CD1c-positive myeloid dendritic cell (primary cell): ENCODE measurements at regions not wholly inside any gene's neighbourhood (a gene's known extent, or its start where the extent isn't known, plus 50 kb on each side); places are given as distances from the start of the nearest gene placed in this dataset.
"Not testable (repeated sequence)": the region's sequence is repeated elsewhere in the genome, so short reads cannot be mapped to it uniquely, and the experiment has no call there.

Source experiments
- DNase-seq: peaks from one replicate; pipeline ENCODE4 v3.0.0-alpha.2; 2016; ENCODE audit errors: extremely low spot score

DNA sequence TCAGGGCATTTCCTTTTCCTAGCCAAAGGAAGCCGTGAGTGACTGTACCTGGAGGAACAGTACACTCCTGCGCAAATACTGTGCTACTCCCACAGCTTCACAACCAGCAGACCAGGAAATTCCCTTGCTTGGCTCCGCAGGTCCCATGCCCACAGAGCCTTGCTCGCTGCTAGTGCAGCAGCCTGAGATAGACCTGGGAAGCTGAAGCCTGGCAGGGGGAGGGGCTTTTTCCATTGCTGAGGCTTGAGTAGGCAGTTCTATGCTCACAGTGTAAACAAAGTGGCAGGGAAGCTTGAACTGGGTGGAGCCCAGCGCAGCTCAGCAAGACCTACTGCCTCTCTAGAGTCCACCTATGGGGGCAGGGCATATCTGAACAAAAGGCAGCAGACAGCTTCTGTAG lies 291.2 kb downstream of the HGF start:
- DNase-seq, result no peak

DNA sequence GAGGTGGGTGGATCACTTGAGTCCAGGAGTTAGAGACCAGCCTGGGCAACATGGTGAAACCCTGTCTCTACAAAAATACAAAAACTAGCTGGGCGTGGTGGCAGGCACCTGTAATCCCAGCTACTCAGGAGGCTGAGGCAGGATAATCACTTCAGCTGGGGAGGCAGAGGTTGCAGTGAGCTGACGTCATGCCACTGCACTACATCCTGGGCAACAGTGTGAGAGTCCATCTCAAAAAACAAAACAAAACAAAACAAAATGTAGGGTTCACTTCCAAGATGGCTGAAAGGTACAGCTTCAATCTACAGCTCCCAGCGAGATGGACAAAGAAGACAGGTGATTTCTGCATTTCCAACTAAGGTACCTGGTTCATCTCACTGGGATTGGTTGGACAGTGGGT lies 291.6 kb downstream of the HGF start:
- not testable (repeated sequence) for DNase-seq

DNA sequence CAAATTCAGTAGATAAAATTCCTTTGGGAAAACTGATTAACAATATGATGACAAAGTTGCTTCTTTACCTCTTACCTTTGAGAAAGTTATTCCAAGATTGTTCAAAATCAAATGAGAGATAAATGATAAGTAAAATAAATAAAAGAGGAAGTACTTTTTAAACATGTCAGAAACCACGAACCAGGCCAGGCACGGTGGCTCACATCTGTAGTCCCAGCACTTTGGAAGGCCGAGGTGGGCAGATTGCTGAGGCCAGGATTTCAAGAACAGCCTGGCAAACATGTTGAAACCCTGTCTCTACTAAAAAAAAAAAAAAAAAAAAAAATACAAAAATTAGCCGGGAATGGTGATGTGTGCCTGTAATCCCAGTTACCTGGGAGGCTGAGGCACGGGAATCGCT lies 296.6 kb downstream of the HGF start:
- no peak for DNase-seq

DNA sequence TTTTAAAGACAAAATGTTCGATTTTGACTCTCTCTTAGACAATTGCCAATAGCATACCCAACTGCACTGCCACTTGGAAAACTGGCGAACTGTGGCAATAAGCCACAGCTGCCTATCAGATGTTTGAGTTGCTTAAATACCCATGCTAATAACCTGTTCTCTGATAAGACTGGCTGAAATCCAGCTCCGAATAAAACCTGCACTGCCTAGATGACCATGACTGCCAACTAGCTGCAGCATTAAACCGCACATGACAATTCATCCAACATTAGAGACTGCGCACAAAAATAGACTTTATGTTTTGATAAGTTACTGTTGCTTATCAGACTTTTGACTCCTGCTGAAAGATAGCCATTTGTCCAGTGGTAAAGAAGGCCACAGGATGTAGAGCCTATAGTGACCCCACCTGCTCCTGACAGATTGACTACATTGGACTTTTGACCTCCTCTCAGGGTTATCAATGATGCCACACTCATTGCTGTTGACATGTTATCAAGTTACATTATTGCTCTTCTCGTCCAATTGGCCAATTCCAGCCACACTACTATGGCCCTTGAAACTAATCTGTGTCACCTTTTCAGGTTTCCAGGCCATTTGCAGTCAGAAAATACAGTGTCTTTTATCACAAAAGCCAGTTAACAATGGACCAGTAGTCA lies 299.0 kb downstream of the HGF start:
- no peak for DNase-seq

DNA sequence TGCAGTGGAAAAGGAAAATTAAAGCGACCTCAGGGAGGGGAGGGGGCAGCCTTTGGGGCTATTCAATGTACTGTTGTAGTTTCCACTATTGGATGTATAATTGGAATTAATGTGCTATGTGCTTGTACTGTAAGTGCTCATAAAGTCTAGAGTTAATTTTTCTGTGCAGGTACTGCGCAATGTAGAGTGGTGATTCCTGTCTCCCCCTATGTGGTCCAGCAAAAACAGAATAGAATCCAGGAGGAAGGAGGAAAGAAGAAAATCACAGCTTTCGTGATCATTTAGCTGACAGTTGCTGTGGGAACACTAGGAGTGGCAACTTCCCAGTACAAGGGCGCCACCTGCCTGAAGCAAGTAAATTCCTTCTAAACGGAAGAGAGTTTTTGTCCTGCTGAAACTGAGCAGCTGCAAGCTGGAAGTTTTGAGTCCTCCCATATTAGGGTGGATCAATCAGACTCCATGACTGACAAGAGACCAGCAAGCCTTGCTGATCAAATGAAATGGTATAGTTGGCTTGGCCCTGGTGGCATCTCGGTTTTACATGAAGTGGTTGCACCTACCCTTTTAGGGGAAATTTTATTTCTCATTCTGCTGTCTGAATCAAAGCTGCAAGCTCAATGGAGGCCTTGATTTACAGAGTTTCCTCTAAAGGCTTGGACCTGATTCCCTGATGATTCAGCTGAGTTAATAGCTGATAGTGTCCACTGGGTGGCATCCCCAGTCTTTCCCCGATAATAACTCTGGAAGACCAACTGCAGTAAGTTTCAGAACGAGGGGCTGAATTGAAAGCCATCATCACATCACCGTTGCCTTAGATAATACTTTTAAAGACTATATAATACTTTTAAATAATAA lies 299.8 kb downstream of the HGF start:
- peak; percentile 54 for DNase-seq

DNA sequence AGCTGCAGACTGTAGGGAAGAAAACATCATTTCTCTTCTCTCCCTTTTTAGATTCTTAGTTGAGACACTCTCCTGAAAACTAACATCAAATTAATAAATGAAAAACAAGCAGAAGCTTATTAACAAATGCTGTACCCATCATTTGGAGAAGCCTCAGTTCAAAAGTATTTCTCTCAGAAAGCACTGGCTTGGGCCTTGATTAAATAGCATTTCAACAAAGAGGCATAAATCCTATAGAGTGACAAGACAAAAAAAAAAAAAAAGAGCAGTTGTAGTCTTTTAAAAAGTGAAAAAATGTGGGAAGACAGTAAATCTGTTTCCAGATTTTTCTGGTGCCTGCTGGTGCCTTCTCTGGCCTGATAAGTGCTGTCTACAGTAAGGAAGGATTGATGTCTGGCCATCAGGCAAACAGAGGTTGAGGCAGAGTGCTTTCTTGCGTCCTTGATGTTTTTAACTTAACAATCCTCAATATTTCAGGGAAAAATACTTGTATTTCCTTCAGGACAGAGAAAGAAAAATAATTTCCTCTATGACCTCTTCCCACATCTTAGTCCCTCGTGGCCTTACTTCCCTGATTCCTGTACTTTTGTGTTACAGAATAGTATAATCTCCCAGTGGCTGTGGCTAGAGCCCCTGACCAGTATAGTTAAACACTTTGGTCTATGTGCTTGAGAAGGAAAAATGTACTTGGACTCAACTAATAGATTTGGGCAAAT lies 300.5 kb downstream of the HGF start:
- no peak for DNase-seq

DNA sequence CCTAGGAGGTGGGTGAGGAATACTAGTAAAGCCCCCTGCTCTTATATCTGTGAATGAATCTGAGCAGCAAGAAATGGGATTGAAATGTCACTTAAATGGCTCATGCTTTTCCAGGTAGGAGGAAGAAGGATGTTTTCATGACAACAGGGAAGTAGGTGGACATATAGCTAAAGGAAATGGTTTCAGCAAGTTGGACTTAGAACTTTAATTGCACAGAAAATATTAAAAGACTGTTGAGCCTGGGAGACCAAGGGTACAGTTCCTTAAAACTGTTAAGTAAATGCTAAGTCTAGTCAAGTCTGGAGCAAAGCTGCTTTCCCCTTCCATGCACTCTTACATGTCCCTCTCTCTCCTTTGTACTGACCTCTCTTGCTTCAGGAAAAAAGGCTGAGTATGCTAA lies 301.3 kb downstream of the HGF start:
- no peak for DNase-seq

DNA sequence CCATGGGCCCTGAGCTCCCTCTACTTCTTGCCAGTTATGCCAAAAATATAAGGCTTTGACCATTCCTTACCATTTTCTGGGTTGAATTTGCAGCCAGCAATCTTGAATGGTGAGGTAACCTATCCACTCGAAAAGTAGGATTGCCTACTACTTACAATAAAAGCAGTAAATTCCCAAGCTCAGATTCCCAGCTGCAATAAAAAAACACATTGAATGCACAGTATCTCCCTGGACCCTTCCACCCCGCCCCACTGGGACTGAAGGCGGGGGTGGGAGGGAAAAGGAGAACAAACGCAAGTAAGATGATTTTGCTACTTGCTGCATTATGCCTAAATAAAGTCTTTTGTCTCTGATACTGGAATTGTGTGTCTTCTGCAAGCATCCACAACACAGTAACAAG lies 301.9 kb downstream of the HGF start:
- DNase-seq, result no peak

DNA sequence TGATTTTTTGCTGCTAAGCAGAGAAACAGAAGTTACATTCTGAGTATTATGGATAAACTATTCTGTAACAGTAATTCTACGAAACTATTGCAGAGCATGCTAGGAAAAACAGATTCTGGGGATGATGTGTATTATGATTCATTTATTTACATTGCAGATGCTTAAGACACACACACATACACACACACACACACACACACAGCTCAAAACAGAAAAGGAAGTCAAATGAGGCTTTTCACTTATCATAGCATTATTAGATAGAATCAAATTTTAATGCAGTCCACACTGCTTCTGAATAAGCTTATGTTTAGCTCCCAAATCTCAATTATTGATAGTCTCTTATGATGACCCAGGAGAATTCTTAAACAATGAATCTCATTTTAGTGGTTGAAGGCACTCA lies 307.2 kb downstream of the HGF start:
- DNase-seq, result no peak

DNA sequence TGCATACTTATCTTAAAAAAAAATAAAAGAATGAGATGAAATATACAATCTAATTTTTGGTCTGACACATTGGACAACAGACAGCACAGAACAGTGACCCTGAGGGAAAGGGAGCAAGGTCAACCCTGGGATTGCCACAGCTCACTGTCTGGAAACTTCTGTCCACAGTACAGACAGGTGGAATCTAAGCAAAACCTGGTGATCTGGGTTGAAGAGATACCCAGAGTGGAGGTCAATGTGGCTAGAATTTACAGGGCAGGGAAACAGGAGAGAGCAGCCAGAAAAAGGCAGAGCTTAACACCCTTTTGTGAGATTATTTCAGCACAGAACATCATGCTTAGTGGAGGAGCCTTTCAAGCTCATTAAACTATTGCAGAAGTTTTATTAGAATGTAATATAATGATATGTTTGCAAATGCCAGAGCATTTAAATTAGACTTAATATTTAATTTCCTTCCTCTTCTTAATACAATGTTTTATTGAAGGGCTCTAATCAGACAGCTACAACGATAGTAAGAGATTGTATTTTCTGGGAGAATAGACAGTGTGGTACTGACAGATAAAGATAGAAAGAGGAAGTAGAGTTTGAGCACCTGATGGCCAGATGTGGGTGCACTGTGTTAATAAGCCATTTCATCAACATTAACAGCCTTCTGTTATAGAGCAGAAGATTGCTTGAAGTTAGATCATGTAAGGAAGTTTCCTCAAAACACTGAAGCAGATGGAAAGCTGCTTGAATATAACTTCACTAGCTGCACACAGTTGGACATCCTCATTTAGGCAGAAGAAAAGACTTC lies 309.4 kb downstream of the HGF start:
- DNase-seq, result no peak

DNA sequence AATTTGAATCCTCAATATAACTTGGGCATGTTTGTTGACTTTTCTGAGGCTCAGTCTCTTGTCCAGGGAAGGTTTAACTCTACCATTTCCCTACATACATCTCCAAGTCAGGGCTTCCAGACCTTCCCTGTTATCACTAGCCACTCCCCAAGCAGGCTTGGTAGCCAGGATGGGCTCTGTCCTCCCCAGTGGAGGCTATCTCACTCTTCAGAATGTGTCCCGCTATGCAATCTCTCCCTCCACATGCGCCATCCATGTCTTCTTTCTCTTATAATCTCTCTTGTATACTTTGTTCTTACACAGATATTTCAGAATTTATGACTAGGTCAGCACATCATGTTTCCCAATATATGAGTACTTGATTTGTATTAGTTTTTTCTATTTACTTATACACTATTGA lies 310.4 kb downstream of the HGF start:
- DNase-seq, result no peak

DNA sequence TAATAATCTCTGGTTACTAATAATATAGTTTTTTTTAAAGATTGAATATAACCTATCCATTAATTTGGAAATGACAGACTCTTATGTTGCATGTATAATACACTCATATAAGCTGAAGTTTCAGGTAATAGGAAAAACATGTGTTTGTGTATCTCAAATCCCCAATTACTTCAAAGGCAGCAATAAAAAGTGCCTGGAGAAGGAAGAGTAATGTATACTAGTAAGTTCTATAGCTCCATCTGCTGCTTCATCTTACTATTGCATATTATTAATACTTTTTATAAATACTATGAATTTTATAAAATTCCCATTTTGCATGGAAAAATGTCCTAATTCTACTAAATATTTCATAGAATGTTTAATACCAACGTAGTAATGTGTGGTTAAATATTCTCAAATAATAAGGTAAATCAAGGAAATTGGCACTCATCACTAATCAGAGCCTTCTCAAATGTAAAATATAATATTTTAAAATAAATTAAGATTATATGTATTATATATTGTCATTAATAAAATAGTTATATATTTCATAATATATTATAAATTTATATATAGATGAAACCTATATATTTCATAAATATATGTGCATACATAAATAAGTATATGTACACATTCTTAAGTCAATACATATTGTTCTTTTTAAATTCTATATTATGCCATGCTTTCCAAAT lies 311.9 kb downstream of the HGF start:
- no peak for DNase-seq

DNA sequence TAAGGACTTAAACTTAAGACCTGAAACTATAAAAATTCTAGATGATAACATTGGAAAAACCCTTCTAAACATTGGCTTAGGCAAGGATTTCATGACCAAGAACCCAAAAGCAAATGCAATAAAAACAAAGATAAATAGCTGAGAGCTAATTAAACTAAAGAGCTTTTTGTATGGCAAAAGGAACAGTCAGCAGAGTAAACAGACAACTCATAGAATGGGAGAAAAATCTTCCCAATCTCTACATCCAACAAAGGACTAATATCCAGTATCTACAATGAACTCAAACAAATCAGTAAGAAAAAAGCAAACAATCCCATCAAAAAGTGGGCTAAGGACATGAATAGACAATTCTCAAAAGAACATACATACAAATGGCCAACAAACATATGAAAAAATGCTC lies 316.1 kb downstream of the HGF start:
- not testable (repeated sequence) for DNase-seq

DNA sequence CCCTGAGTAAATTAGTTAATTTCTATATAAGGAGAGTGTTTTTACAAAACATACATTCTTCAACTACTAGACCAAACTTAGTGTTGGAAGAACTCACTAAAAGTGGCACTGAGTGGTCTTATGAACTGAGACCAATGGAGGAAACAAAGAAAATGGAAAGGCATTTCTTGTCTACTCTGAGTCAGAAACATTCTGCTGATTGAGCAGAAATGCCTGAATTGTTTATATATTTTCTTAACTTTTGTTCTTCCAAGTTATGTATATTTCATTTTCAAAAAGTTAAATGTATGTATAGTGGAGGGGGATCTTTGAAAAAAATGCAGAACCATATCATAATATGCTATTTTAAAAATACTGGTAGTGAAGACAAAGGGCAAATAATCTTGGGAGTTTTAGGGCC lies 320.7 kb downstream of the HGF start:
- DNase-seq, result no peak

DNA sequence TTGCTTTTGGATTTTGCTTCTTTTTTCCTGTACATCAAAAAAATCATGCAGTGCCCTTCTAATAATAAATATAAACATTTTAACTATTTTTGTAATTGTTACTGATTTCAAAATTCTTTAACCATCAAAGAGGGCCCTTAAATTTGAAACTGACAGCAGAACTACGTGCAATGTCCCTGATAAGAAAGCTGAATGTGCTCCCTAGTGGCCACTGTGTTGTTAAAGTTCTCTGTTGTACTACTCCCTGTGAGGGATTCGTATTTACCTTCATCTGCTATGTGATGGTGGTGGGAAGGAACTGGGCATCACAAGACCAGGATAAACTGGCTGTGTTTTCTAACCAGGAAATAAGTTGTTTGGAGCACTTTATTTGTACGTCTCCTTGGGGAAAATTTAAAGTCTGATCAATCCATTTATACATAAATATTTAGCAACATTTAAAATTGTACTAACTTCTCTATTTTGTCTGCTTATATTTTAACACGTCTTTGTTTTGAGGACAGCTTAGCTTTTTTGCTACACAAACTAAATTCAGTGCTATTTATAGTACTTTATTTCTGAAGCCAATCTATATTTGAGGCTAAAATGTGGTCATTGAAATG lies 322.4 kb downstream of the HGF start:
- DNase-seq, result no peak

DNA sequence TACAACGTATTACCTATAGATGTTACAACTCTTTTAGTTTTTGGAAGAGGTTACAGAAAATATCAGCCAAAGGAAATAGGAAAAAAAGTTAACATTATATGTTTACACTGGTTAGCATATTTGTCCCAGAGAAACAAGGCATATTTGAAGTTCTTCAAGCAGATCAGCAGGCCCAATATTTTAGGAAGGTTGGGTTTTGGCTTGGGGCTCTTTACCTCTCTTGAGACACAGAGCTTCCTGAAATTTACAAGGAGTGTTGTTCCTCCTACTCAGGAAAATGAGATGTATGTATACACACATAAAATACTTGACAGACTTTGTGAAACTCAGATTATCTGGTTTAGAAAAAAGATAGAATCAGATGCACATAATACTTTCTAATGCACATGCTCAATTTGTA lies 323.6 kb downstream of the HGF start:
- DNase-seq, result no peak

DNA sequence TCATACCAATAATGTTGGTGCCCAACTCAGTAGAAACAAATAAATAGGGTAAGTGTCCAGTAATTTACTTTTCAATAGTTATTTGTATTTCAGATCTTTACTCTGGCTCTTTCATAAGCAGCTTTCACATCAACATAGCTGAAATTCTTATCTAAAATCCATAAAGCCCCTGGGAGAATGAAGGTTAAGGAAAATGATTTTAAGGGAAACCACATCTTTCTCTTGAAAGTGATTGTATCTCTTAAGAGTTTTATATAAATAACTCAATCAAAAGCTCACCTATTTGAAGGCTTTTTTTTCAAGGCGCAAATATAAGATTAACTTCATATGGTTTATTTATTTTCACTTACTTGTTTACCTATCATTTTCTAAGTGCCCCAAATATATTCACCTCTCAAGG lies 324.4 kb downstream of the HGF start:
- no peak for DNase-seq

DNA sequence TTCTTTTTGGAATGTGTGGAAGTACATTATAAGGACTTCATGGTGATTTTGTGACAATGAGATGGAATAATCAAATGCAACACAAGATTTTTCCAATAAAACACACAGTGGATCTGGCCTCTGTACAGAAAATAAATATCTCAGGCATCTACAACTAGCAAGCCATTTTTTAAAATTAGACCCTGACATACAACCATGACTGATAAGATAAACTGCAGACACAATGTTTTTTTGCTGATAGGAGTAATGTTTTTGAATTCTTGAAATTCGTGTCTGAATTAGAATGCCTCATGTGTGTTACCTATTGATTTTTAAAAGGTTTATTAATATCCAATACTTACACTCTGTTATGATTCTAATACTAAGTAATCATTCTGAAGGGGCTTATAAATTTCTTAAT lies 328.1 kb downstream of the HGF start:
- no peak for DNase-seq

DNA sequence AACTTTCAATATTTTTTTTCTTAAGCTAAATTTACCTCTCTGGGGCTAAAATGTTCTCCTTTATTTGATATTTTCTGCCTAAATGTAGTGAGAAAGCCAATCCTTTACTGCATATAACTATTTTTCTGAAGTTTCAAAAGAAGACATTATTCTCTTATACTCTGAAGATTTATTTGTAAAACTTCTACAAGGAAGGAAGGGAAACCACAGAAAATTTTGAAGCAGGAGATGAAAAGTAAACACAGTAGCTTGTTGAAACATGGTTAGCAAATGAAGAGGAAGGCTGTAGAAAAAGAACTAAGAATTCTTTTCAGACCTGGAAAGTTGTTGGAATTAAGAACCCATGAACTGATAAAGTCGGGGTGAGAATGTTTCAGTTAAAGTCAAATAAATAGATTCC lies 330.3 kb downstream of the HGF start:
- no peak for DNase-seq

DNA sequence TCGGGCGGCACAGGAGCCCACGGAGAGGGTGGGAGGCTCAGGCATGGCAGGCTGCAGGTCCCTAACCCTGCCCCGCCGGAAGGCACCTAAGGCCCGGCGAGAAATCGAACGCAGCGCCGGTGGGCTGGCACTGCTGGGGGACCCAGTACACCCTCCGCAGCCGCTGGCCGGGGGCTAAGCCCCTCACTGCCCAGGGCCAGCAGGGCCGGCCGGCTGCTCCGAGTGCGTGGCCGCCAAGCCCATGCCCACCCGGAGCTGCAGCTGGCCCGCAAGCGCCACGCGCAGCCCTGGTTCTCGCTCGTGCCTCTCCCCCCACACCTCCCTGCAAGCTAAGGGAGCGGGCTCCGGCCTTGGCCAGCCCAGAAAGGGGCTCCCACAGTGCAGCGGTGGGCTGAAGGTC lies 332.7 kb downstream of the HGF start:
- DNase-seq, result not testable (repeated sequence)

DNA sequence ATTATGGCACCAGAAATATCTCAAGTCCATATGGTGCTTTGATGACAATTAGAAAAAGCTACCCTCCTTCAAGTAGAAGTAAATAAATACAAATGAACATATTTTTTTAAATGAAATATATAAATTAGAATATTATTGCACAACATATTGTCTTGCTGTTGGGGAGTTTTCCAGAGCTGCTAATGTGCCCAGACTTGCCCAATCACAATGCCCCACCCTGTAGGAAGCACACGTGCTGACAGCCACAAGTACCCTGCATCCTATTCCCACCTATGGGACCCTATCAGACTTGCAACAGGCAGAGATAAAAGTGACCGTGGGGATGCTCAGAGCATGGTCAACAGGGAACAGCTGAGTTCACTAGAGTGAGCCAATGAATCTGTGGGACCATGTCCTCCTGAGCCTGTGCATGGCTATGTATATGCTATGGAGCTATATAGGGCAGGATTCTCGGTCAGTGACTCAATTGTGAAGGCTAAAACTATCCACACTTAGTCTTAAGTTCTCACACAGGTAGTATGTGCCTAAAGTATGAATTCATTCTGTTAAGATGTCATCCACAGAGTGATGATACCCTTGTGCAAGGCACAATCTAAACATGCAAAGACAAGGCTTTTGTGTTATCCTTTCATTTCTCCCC lies 336.0 kb downstream of the HGF start:
- no peak for DNase-seq
